Dedifferentiated amniotic fluid mesenchymal stem cell (primary cell): ENCODE measurements at regions not wholly inside any gene's neighbourhood (a gene's known extent, or its start where the extent isn't known, plus 50 kb on each side); places are given as distances from the start of the nearest gene placed in this dataset.

Source experiments
- DNase-seq: peaks from one replicate; pipeline ENCODE4 v3.0.0-alpha.2; 2016; ENCODE audit errors: extremely low spot score

- no peak for DNase-seq
Measured at GRCh38 chr2:206845877-206846276, 80.5 kb downstream of the FASTKD2 start.

DNA sequence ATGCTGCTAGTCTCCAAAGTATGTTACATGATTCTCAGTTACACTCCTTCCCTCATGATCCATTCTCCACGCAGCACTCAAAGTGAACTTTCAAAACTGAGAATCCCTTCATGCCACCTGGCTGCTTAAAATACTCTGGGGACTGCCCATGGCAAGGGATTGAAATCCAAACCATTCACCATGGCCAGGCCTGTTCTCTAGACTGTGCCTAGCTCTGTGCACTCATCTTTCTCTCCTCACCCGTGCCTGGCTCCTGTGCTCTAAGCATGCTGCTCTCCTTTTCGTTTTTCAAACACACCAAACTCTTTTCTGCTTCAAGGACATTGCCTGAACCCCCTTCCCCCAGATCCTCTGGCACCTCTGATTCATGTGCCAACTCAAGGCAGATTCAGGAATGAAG lies 80.9 kb downstream of the FASTKD2 start:
- DNase-seq, result no peak

DNA sequence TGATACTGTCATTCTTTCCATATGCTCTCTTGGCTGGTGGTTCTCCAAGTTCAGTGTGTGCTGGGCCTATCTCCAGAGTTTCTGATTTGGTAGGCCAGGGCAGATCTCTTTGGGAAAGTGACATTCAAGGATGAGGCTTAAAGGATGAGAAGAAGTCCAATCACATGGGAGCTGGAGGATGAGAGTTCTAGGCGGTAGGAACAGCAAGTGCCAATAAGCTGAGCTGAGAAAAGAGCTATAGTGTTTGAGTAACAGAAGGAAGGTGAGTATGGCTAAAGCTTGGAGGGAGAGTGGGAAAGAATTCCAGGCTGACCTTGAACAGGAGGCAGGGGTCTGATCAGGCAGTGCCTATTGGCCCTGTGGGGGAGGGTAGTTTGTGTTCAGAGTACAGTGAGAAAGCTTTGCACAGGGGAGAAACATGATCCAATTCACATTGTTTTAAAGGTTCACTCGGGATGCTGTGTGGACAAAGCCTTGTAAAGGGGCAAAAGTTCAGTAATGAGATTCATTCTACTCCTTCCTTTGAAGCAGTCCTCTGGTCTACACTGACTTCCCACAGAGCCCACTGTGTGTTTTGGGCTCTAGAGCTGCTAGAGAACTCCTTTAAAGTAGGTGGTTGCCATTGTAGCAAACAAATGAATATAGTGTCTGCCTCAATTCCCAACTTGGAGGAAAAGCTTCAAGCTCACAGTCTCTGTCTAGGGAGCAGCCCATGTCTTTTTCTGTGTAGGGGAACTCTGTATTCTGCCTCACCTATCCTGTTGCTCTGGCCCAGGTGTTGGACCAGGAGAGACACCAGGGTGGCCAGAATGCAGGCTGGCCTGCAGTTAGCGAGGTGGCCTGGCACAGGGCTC lies 81.8 kb downstream of the FASTKD2 start:
- no peak for DNase-seq

DNA sequence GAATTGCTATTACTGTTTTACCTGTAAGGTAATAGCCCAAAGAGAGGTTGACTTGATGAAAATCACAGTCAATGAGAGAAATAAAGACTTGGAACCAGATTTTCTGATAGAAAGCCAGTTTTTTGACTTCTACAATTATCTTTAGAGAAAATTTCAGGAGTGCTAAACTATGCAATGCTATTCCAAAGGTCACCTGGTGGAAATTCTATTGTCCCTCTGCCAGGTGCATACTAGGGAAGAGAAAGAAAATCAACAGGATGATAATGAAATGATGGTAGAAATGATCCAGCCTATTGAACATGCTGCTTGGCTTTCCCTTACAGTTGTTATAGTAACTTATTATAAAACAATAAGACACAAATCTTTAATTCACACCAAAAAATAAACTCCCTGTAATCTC lies 85.0 kb downstream of the FASTKD2 start:
- DNase-seq, result no peak

DNA sequence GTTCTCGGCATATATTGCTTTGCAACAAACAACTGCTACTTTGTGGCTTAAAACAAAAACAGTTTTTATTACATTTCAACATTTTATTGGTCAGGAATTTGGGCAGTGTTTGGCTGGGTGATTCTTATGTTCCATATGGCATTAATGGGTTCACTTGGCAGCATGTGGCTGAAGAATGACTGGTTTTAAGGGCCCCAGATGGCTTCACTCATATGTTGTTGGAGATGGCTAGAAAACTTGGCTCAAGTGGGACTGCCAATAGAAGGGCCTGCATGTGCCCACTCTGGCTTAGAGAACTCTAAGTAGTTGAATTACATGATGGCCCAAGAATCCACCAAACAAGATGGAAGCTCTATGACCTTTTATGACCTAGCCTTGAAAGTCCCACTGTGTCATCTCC lies 86.1 kb downstream of the FASTKD2 start:
- no peak for DNase-seq

GRCh38 chr2:206853915-206854314 lies 85.4 kb upstream of the CPO start:
- no peak for DNase-seq

- DNase-seq, result no peak
Measured at GRCh38 chr2:206855585-206856433, 83.5 kb upstream of the CPO start.

GRCh38 chr2:206856513-206856912 lies 82.8 kb upstream of the CPO start:
- peak; percentile 35 for DNase-seq

DNA sequence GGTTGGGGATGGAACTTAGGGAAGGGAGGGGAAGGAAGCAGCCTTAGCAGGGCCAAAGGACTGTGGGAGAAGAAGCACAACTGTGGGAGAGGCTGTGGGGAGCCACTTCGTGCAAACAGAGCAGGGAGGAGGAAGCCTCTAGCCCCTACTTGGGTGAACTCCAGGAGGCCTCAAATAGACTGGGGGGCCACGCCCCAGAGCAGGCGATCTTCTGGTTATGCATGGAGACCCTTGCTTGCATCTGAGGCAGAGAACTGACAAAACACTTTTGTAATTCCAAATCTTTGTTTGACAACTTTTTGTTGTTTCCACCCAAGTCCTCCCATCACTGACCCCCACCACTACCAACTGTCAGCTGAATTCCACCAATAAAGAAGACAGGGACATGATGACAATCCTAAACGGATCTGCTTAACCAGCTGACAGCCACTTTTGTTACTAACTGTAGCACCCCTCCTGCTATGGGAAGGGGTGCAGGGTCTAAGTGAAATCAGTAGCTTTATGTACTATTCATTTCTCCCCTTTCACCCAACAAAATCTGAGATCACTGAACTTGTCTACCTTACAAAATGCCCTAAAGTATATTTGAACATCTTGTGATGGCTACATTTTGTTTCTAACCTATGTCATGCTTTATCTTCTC lies 80.5 kb upstream of the CPO start:
- no peak for DNase-seq

DNA sequence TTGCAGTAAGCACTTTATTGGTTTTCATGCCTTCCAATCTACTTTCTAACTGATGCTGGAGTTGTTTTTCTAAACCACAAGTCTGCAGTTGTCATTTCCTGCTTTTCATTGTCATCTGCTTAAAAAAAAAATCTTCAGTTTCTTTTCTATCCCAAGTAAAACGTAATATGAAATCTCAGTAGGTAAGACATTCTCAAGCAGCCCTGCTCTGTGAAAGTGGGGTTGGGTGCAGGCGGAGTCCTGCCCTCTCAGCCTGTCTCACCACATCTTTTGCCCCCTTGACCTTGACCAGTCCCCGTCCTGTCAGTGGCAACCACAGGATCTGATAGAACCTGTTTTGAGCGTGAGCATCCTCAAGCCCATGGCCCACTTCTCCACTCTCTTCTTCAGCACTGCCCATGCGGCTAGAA lies 80.0 kb upstream of the CPO start:
- no peak for DNase-seq

DNA sequence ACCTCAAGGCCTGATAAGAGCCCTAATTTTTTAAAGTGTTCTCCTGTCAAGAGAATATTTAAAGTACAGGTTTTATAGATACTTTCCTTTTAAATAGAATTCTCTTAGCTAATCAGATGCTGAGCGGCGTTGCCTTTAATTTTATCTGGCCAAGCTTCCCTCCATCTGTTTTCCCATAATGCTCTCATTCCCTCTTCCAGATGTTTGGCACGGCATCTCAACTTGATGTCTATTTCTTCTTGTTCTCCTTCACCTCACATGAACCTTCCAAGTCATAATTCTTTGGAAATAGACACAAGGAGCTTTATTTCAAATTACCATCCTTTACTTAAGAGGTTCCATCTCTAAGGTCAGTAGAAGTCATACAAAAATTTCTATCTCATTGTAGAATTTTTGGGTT lies 76.1 kb upstream of the CPO start:
- no peak for DNase-seq

DNA sequence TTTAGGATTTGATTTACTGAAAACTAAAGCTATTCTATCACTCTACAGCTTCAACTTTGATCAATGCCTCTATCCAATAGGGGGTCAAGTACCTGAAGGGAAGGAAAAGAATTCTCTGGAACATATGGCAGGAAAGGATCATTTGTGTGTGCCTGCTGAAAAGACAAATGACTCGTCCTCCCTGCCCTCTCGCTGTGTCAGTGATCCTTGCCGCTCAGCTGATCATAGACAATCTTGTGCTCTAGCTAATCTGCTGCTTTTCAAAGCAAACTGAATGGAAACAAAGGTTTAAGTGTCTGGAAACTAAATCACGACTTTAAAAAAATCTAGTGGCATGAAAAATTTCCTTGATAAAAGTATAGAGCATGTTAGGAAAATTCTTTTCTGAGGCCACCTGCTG lies 75.6 kb upstream of the CPO start:
- DNase-seq, result no peak

- DNase-seq, result no peak
Measured at GRCh38 chr2:206867006-206867405, 72.3 kb upstream of the CPO start.

DNA sequence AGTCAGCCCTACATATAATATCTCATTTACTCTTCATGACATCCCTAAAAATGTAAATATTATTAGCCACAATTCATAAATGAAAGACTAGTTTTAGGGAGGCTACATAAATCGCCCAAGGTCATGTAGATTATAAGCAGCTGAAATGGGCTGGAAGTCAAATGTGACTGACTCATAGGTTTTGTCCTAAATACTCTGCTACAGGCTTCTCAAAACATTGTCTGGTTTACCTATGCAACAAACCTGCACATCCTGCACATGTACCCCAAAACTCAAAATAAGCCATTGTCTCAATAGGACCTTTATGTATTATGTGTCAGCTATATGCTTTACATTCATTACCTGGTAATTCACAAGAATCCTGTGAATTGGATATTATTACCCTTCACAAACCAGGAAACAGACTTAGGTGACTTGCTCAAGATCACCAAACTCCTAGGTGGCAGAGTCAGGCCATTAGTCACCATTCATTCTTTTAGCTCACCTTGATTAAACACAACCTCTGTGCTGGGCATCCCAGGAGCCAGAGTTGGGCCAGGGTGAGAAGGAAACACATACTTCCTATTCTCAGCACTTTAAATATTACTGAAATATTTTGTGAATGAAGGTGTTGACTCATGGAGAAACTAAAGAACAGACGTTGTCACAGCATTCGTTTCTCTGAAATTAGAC lies 69.4 kb upstream of the CPO start:
- no peak for DNase-seq

GRCh38 chr2:206873423-206873822 lies 65.9 kb upstream of the CPO start:
- no peak for DNase-seq

DNA sequence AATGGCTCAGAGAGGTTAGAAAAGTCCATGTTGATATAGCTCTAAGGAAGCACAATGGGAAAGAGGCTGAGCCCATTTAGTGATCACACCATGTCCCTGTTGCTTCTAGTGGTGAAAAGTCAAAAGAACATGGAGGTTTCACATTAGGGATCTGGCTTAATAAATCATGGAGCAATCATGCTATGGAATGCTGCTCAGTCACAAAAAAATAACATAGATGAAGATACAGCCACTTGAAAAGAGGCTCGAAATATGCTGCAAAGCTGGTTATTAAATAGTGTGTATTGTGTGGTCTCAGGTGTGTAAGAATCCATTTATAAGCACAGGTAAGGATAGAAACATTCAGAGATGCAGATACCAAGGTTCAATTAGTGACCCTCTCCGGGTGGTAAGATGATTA lies 63.6 kb upstream of the CPO start:
- no peak for DNase-seq

- no peak for DNase-seq
Measured at GRCh38 chr2:206876216-206876860, 63.0 kb upstream of the CPO start.

DNA sequence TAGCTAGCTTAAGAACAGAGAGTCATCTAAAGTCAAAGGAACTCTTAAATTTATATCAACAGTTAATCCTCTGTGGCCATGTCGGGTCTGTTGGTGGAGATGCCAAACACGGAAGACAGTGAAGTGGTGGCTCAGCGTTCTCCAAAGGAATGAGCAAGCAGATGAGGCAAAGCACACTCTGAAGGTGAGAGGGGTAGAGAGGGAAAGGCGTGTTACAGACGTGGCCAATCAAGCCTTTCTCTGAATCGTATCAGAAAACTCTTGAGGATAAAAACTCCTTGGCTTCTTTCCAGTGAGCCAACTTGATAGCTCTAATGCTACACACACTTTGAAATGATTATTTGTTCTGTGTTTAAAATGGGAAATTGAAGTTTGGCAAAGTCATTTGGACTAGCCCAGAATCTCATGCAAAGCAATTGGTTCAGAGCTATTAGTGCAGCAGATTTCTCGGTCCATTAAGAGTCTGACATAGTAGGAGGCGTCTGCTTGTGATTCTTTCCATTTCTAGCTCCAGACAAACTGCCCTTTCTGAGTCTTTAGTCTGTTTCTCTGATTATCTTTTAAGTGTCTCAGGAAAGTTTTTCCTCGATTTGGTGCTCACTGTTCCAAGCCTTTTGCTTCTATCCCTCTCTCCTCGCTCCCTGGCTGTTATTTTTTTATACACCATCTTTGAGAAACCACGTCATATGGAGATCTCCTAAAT lies 57.5 kb upstream of the CPO start:
- DNase-seq, result no peak

DNA sequence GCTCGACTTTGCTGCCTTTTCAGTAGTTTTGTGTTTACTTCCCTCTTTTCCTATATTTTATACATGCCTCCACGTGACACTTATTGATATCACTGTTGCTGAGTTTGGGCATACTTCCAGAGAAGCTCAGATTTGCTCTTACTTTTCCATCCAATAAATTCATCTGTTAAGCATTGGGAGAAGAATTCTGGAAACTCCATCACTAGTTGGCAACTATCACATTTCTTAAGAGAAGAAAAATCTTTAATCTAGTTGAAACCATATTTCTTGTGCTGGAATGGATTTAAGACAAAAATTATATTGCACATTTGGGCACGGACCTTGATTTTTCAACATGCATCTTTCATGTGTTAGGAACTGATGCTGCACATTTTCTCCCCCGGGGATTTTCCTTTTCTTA lies 52.6 kb upstream of the CPO start:
- no peak for DNase-seq

- no peak for DNase-seq
Measured at GRCh38 chr2:206887745-206888144, 51.6 kb upstream of the CPO start.
